Upper lobe of left lung (tissue), 4 donors: ENCODE measurements at regions not wholly inside any gene's neighbourhood (a gene's known extent, or its start where the extent isn't known, plus 50 kb on each side); places are given as distances from the start of the nearest gene placed in this dataset.

Experiments used
- EP300 ChIP-seq, 4 donors: sonication (generic); formaldehyde crosslinking; IDR thresholded peaks; one replicate each; pipeline ENCODE4 v1.5.1; 2017; ENCODE audit warnings: antibody characterized with exemption in 4 of 4, control low read depth in 2 of 4
- POLR2A ChIP-seq, 4 donors: fragments of 450-650 bp; IDR thresholded peaks; one replicate each; pipeline ENCODE4 v1.5.1; 2016 to 2017; ENCODE audit warnings: antibody characterized with exemption in 4 of 4, mild to moderate bottlenecking in 2 of 4

DNA sequence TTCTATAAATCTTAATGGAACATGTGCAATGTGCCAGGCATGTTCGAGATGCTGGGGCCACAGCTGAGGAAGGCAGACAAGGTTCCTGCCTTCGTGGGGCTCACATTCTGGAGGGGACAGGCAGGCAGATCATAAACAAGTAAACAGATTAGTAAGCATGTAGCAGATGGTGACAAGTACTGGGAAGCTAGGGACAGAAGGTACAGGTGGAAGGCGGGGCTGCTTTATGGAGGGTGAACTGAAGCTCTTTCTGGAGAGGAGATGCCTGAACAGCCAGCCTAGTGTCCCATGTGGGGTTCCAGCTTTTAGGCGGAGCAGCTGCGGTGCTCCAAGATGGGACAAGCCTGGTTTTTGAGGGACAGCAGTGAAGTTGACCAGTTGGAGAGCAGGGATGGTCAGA lies 74.7 kb upstream of the SNRK start:
- TF ChIP-seq EP300 (IDR thresholded peaks at IDR 0.05) (no peak), POLR2A (IDR thresholded peaks at IDR 0.05) (no peak)
